HCT116 (cell line): ENCODE measurements at regions not wholly inside any gene's neighbourhood (a gene's known extent, or its start where the extent isn't known, plus 50 kb on each side); places are given as distances from the start of the nearest gene placed in this dataset.

Source experiments
- CTCF ChIP-seq, 3 experiments: fragments of 200-600 bp in 1 of 3; sonication (generic) in 1 of 3; IDR thresholded peaks in 2 of 3; conservative IDR thresholded peaks in 1 of 3; 2 replicates each; pipeline ENCODE4 v1.5.1; 2012 to 2017; ENCODE audit warnings: low read depth in 2 of 3, low read length in 2 of 3, antibody characterized with exemption in 1 of 3, borderline replicate concordance in 1 of 3, control low read depth in 1 of 3, mild to moderate bottlenecking in 1 of 3, mixed read lengths in 1 of 3, mixed run types in 1 of 3, moderate library complexity in 1 of 3; ENCODE audit not compliant: insufficient read depth in 1 of 3
- EZH2phosphoT487 ChIP-seq: fragments of 200-600 bp; IDR thresholded peaks from 2 replicates; pipeline ENCODE4 v1.6.1; 2018; ENCODE audit warnings: antibody characterized with exemption, borderline replicate concordance

- no peak for TF ChIP-seq EZH2phosphoT487
- TF ChIP-seq CTCF (IDR thresholded peaks at IDR 0.05 in 2 of 3, conservative IDR thresholded peaks at IDR 0.05 in 1 of 3; ENCODE audit: borderline replicate concordance in 1 of 3, insufficient read depth in 1 of 3, low read depth in 2 of 3, low read length in 2 of 3) = no peak
Measured at GRCh38 chr5:167020418-167020817, 1271.0 kb upstream of the WWC1 start.
